ENCODE measurements at regions not wholly inside any gene's neighbourhood (a gene's known extent, or its start where the extent isn't known, plus 50 kb on each side); places are given as distances from the start of the nearest gene placed in this dataset.

DNA sequence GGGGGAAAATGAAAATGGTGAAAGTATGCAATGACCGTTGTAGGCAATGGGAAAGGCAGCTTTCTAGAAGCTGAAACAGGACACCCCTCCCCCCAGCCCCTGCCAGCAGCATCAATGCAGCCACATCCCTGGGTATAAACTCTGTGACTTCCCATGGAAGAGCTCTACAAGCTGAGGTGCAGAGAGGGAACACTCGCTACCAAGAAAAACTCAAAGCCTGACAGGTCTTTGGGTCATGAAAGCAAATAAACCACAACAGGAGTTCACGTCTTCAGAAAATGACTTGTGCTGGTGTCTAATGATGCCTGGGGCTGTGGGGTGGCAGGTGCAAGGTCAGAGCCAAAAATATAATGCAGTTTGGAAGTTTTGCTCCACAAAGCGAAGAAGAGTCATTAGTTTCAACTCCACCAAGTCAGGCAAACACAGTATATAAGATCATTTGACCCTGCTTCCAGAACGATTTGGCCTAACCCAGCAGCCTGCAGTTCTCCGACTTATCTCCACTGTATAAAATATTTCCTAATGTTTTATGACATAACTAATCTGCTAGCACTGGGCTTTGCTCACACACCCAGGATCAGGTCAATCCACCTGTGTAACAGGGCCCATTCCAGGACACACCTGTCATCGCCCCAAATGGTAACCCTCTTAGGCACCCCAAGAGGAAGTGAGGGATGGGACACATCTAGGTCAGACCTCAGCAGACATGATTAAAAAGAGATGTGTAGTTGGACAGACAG lies 102.1 kb downstream of the IRS2 start:
- DNase-seq = no peak
- TF ChIP-seq, protein P1, sequence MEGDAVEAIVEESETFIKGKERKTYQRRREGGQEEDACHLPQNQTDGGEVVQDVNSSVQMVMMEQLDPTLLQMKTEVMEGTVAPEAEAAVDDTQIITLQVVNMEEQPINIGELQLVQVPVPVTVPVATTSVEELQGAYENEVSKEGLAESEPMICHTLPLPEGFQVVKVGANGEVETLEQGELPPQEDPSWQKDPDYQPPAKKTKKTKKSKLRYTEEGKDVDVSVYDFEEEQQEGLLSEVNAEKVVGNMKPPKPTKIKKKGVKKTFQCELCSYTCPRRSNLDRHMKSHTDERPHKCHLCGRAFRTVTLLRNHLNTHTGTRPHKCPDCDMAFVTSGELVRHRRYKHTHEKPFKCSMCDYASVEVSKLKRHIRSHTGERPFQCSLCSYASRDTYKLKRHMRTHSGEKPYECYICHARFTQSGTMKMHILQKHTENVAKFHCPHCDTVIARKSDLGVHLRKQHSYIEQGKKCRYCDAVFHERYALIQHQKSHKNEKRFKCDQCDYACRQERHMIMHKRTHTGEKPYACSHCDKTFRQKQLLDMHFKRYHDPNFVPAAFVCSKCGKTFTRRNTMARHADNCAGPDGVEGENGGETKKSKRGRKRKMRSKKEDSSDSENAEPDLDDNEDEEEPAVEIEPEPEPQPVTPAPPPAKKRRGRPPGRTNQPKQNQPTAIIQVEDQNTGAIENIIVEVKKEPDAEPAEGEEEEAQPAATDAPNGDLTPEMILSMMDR (IDR thresholded peaks at IDR 0.05; ENCODE audit: low read depth, low read length) = no peak
- Histone ChIP-seq H3K4me3 (ENCODE audit: low read depth, low read length) (no peak overlapping the region), H3K9me3 (ENCODE audit: severe bottlenecking) (no peaks in the 10 kb centered on the region), H3K27ac (no peak overlapping the region), H3K36me3 (no peaks in the 10 kb centered on the region), H3K27me3 (ENCODE audit: insufficient read depth, low read depth, severe bottlenecking) (no peaks in the 10 kb centered on the region)

- H3K9me3 ChIP-seq (ENCODE audit: severe bottlenecking) = no peaks in the 10 kb centered on the region
- H3K27ac ChIP-seq = no peak overlapping the region
- TF ChIP-seq, protein P1 (IDR thresholded peaks at IDR 0.05; ENCODE audit: low read depth, low read length) = no peak
- no peaks in the 10 kb centered on the region for H3K36me3 ChIP-seq
- H3K27me3 ChIP-seq (ENCODE audit: insufficient read depth, low read depth, severe bottlenecking) = no peaks in the 10 kb centered on the region
- DNase-seq = no peak
- no peak overlapping the region for H3K4me3 ChIP-seq (ENCODE audit: low read depth, low read length)
These were observed 103.7 kb downstream of the IRS2 start for GRCh38 chr13:109682534-109683244.

DNA sequence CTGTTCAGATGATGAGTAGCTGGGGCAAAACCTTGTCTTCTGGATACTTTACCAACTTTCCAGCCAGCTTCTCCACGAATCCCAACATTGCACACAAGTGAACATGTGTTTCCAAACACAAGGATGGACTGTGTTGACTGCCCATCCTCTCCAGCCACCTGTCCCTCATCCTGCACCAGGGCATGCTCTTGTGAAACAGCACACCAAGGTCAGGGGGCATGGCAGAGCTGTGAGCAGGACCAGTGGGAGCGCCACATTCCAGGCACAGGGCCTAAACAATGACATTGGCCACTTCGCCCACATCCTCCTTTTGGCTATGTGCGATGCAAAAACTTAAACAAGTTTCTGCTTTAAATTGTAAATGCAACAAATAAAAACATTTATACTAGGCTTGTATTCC lies 105.5 kb downstream of the IRS2 start:
- Histone ChIP-seq H3K36me3 (no peaks in the 10 kb centered on the region), H3K9me3 (ENCODE audit: severe bottlenecking) (no peaks in the 10 kb centered on the region), H3K27me3 (ENCODE audit: insufficient read depth, low read depth, severe bottlenecking) (no peaks in the 10 kb centered on the region), H3K4me3 (ENCODE audit: low read depth, low read length) (no peak overlapping the region), H3K27ac (no peak overlapping the region)
- TF ChIP-seq, protein P1 (IDR thresholded peaks at IDR 0.05; ENCODE audit: low read depth, low read length) = no peak
- DNase-seq = no peak

- H3K4me3 ChIP-seq (ENCODE audit: low read depth, low read length) = no peak overlapping the region
- no peak overlapping the region for H3K27ac ChIP-seq
- no peaks in the 10 kb centered on the region for H3K9me3 ChIP-seq (ENCODE audit: severe bottlenecking)
- TF ChIP-seq, protein P1 (IDR thresholded peaks at IDR 0.05; ENCODE audit: low read depth, low read length) = no peak
- no peaks in the 10 kb centered on the region for H3K36me3 ChIP-seq
- no peak for DNase-seq
- H3K27me3 ChIP-seq (ENCODE audit: insufficient read depth, low read depth, severe bottlenecking) = no peaks in the 10 kb centered on the region
These were observed 106.1 kb downstream of the IRS2 start for GRCh38 chr13:109680288-109680687.

DNA sequence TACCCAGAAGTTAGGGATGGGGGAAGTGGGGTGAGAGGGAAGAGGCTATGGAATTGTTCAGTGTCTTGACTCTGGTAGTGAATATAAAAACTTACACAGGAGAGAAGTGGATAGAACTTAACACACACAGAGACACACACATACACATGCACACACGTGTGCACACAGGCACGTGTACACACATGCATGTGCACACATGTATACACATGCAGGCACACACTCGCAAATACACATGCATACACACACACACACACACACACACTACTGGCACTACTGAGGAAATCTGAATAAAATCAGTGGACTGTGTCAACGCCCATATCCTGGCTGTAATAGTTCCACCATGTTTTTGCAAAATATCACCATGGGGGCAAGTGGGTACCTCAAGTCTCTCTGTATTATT lies 107.9 kb downstream of the IRS2 start:
- no peak for DNase-seq
- no peaks in the 10 kb centered on the region for H3K27me3 ChIP-seq (ENCODE audit: insufficient read depth, low read depth, severe bottlenecking)
- TF ChIP-seq, protein P1 (IDR thresholded peaks at IDR 0.05; ENCODE audit: low read depth, low read length) = no peak

More for the DNA sequence above, 107.9 kb downstream of the IRS2 start:
- Histone ChIP-seq H3K36me3 (no peaks in the 10 kb centered on the region), H3K4me3 (ENCODE audit: low read depth, low read length) (no peak overlapping the region), H3K9me3 (ENCODE audit: severe bottlenecking) (no peaks in the 10 kb centered on the region), H3K27ac (no peak overlapping the region)
